NCI-H1694 (cell line): ENCODE measurements at regions not wholly inside any gene's neighbourhood (a gene's known extent, or its start where the extent isn't known, plus 50 kb on each side); places are given as distances from the start of the nearest gene placed in this dataset.
"Not testable (repeated sequence)": the region's sequence is repeated elsewhere in the genome, so short reads cannot be mapped to it uniquely, and the experiment has no call there.

Experiments
- DNase-seq: peaks from one replicate; lab custom pipeline; 2025; lab: John Stamatoyannopoulos, UW

DNA sequence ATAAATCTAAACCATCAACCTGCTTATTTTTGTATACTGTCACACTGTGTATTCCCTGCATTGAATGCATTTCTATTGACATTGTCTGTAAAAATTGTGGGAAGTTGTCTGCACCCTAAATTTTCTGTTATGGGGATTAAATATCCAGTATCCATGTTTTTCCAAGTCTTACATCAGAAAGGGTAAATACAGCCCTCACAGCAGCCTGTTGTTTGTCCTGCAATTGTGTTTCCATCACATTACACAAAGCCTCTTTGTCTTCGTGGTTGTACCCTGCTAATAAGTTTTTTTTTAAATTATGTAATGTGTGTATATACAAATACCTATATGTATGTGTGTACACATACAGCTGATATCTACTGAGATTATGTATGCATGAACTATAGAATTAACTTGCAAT lies 109.2 kb upstream of the PTPN20 start:
- not testable (repeated sequence) for DNase-seq

DNA sequence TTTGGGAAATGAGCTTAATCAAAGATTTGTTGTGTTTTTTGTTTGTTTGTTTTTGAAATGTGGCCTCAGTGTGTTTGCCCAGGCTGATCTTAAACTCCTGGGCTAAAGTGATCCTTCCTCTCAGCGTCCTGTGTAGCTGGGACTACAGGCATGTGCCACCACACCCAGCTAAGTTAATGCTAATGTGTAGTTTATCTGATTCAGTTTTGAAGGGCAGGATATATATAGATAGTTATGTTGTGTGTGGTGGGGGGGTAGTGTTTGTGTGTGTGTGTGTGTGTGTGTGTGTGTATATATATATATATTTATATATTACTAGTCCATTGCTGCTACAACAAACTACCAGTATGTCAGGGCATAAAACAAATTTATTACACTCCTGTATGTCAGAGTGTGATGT lies 108.1 kb upstream of the PTPN20 start:
- DNase-seq: not testable (repeated sequence)

DNA sequence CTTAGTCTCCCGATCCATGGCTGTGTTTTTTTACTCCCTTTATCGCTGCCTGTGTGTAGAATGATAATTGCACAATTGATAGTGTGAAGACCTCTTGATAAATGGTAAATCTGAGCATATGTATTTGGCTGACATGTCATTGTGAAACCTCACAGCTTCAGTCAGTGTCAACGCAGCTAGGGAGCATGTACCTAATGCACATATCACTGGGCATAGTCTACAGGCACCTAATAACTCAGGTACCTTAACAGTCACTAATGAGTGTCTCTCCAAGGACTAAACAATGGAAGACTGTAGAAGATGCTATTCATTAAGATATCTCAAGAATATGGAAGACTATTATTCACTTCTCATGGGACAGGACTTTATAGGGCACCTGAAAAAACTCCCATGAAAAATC lies 101.0 kb upstream of the PTPN20 start:
- not testable (repeated sequence) for DNase-seq

DNA sequence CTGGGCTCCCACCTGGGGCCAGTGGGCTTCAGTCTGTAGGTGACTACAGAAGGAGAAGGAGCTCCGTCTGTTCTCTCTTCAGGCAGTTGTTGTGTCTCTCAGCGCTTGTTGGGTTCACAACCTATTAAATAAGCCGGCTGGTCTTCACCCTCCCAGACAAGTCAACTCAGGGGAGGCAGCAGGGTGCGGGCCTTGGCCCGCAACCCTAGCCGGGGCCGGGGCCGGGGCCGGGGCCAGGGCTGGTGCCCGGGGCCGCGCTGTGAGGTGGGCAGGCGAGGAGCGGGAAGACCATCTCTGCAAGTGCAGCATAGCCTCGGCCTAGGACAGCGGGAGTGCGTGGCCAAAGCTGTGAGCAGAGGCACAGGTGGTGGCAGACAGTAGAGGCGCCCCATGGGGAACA lies 95.1 kb upstream of the PTPN20 start:
- DNase-seq: not testable (repeated sequence)

DNA sequence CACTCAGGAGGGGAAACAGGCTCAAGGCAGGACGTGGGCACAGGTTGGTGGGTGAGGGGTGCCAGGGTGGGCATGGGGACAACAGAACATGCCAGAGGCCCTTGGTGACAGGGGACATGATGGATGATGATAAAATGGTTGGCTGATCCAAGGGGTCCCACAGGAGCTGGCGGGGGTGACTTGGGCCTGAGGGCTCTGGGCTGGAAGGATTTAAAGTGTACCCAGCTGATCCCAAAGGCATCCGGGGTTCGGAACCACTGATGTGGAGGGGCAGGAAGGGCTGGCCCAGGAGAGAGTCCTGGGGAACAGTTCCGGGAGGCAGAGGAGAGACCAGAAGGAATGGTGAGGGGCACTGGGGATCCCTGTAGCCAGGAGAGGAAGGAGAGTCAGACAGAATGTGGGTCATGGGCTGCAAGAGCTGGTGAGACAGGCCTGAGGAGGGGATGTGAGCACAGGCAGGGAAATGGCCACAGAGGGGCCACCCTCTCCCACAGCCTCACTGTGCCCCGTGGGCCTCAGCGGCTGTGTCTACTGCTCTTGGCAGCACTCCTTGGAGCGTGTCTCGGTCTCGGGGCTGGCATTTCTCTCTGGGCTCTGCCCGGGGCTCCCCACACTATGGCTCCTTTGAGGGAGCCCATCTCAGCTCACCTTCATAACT lies 70.7 kb upstream of the PTPN20 start:
- DNase-seq: not testable (repeated sequence)

DNA sequence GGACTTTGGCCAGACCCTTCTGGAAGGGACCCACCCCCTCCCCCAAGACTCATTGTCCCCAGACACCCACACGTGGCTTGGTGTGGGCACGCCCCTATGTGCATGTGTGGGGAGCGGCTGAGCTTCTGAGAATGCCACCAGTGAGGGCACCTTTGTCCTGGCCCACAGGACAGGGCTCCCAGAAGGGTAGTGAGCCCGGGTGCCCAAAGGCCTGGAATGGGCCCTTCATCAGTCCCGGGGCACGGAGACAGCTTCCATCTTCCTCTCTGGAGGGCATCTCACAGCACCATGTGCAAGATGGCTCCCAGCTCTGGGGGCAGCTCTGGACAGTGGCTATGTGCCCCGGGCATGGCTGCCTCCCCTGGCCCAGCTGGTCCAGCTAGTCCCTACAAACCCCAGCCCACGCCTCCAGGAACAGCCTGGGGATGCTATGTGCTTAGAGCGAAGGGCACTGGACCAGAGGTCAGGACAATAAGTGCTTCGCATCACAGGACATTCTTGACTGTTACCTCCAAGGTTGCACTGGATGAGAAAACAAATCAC lies 70.1 kb upstream of the PTPN20 start:
- DNase-seq: not testable (repeated sequence)

DNA sequence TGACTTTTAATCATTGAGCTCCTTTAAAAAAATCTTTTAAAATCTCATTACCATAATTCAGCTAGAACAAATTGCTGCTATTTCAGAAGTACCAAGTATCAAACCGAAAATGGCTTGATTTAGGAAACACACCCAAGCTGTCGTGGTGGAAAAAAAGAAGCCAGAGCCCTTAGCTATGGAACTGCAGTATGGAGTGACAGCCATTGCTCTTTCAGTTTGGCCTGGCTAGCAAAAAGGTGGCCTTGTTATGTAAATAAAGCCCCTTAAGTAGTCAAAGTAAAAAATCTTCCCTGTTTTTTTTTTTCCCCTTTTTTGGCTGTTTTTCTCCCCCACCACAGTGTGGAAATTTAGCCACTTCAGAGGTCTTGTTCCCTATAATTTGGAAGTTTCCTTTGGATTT lies 66.0 kb upstream of the PTPN20 start:
- DNase-seq: not testable (repeated sequence)

DNA sequence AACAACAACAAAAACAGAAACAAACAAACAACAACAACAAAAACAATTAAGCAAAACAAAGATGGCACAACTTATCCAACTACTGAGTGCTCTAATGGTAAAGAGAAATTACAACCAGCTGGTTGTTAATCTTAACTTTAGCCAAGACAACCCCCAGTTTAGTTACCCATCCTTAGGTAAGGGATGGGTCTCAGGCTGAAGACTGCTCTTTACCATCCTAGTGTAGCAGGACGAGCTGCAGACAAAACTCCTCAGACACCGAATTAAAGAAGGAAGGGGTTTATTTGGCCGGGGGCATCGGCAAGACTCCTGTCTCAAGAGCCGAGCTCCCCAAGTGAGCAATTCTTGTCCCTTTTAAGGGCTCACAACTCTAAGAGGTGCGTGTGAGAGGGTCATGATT lies 65.6 kb upstream of the PTPN20 start:
- DNase-seq: not testable (repeated sequence)

DNA sequence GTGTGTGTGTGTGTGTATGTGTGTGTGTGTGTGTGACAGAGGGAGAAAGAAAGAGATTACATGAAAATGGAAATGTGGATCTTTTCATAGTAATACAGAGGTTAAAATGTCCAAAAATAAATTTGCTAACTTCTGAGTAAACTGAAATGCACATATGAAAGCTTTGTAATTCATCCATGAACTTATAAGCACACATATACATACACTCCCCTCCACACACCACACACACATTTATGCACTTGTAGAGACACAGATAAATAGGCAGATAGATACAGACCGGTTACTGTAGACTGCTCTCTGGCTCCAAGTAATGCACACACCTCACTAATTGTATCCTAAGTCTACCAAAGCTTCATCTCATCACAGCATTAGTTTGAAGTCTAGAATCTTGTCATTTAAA lies 50.5 kb upstream of the PTPN20 start:
- DNase-seq: not testable (repeated sequence)
